ENCODE measurements at regions not wholly inside any gene's neighbourhood (a gene's known extent, or its start where the extent isn't known, plus 50 kb on each side); places are given as distances from the start of the nearest gene placed in this dataset.
A peak's percentile ranks its signal among the peaks of the same experiment; 100 is the strongest.

- H2AFZ ChIP-seq (ENCODE audit: low read length): peak overlapping the region; percentile 17; the same call in 1 of the 2 replicates
- H3K9me3 ChIP-seq (ENCODE audit: insufficient read depth, low read depth, low read length): no peaks in the 10 kb centered on the region
- H3F3A ChIP-seq (ENCODE audit: low read depth): no peaks in the 10 kb centered on the region
- no peaks in the 10 kb centered on the region for H4K20me1 ChIP-seq (ENCODE audit: insufficient read depth, low read length, poor library complexity, severe bottlenecking)
- TF ChIP-seq EZH2phosphoT487 (IDR thresholded peaks at IDR 0.05; ENCODE audit: borderline replicate concordance): no peak
- no peaks in the 10 kb centered on the region for H3K9me2 ChIP-seq (replicated peaks; ENCODE audit: low read depth, low read length)
- no peak overlapping the region for H3K4me3 ChIP-seq (ENCODE audit: low read length, poor library complexity, severe bottlenecking)
- no peaks in the 10 kb centered on the region for H3K27me3 ChIP-seq (ENCODE audit: insufficient read depth, low read length, poor library complexity, severe bottlenecking)
- no peak overlapping the region for H3K4me2 ChIP-seq (ENCODE audit: low read depth, low read length, poor library complexity, severe bottlenecking)
- H3K79me2 ChIP-seq (ENCODE audit: insufficient read depth, low read length): no peaks in the 10 kb centered on the region
- H3K36me3 ChIP-seq (ENCODE audit: insufficient read depth, low read length): no peaks in the 10 kb centered on the region
- peaks cover 22% of the 10 kb centered on the region for H3K4me1 ChIP-seq (ENCODE audit: insufficient read depth, low read length, poor library complexity, severe bottlenecking)
- no peak overlapping the region for H3K9ac ChIP-seq (ENCODE audit: low read depth, low read length, poor library complexity, severe bottlenecking)
Observed at GRCh38 chr6:134640229-134640628, 309.7 kb downstream of the ALDH8A1 start.

GRCh38 chr6:134637847-134638437 is 312.0 kb downstream of the ALDH8A1 start:
- peaks cover 22% of the 10 kb centered on the region for H3K4me1 ChIP-seq (ENCODE audit: insufficient read depth, low read length, poor library complexity, severe bottlenecking)
- no peaks in the 10 kb centered on the region for H3K9me2 ChIP-seq (replicated peaks; ENCODE audit: low read depth, low read length)
- no peaks in the 10 kb centered on the region for H4K20me1 ChIP-seq (ENCODE audit: insufficient read depth, low read length, poor library complexity, severe bottlenecking)
- TF ChIP-seq CTCF (conservative IDR thresholded peaks at IDR 0.05; ENCODE audit: low read length): no peak
- no peak for TF ChIP-seq EZH2phosphoT487 (IDR thresholded peaks at IDR 0.05; ENCODE audit: borderline replicate concordance)
- peaks cover 8% of the 10 kb centered on the region; the same call in 1 of the 2 replicates for H3K9me3 ChIP-seq (ENCODE audit: insufficient read depth, low read depth, low read length)
- H2AFZ ChIP-seq (ENCODE audit: low read length): no peak overlapping the region
- H3K4me2 ChIP-seq (ENCODE audit: low read depth, low read length, poor library complexity, severe bottlenecking): no peak overlapping the region
- no peaks in the 10 kb centered on the region for H3K36me3 ChIP-seq (ENCODE audit: insufficient read depth, low read length)
- no peaks in the 10 kb centered on the region for H3K79me2 ChIP-seq (ENCODE audit: insufficient read depth, low read length)
- no peaks in the 10 kb centered on the region for H3F3A ChIP-seq (ENCODE audit: low read depth)
- H3K4me3 ChIP-seq (ENCODE audit: low read length, poor library complexity, severe bottlenecking): no peak overlapping the region
- H3K27me3 ChIP-seq (ENCODE audit: insufficient read depth, low read length, poor library complexity, severe bottlenecking): no peaks in the 10 kb centered on the region
- no peak overlapping the region for H3K9ac ChIP-seq (ENCODE audit: low read depth, low read length, poor library complexity, severe bottlenecking)

- Histone ChIP-seq H2AFZ (ENCODE audit: low read length) (no peak overlapping the region), H4K20me1 (ENCODE audit: insufficient read depth, low read length, poor library complexity, severe bottlenecking) (no peaks in the 10 kb centered on the region), H3K36me3 (ENCODE audit: insufficient read depth, low read length) (no peaks in the 10 kb centered on the region), H3K9me3 (ENCODE audit: insufficient read depth, low read depth, low read length) (peaks cover 8% of the 10 kb centered on the region; the same call in 1 of the 2 replicates), H3K27me3 (ENCODE audit: insufficient read depth, low read length, poor library complexity, severe bottlenecking) (no peaks in the 10 kb centered on the region), H3K9me2 (replicated peaks; ENCODE audit: low read depth, low read length) (no peaks in the 10 kb centered on the region), H3F3A (ENCODE audit: low read depth) (peaks cover 4% of the 10 kb centered on the region; the same call in 1 of the 2 replicates), H3K4me1 (ENCODE audit: insufficient read depth, low read length, poor library complexity, severe bottlenecking) (peaks cover 26% of the 10 kb centered on the region), H3K4me3 (ENCODE audit: low read length, poor library complexity, severe bottlenecking) (no peak overlapping the region), H3K9ac (ENCODE audit: low read depth, low read length, poor library complexity, severe bottlenecking) (no peak overlapping the region), H3K79me2 (ENCODE audit: insufficient read depth, low read length) (no peaks in the 10 kb centered on the region), H3K4me2 (ENCODE audit: low read depth, low read length, poor library complexity, severe bottlenecking) (no peak overlapping the region)
- no peak for TF ChIP-seq CTCF (conservative IDR thresholded peaks at IDR 0.05; ENCODE audit: low read length)
- no peak for TF ChIP-seq EZH2phosphoT487 (IDR thresholded peaks at IDR 0.05; ENCODE audit: borderline replicate concordance)
Observed at GRCh38 chr6:134637282-134637681, 312.6 kb downstream of the ALDH8A1 start.

Measured in Loucy (cell line).